A549 (cell line): ENCODE measurements at regions not wholly inside any gene's neighbourhood (a gene's known extent, or its start where the extent isn't known, plus 50 kb on each side); places are given as distances from the start of the nearest gene placed in this dataset.
A peak's percentile ranks its signal among the peaks of the same experiment; 100 is the strongest.

ENCODE experiments used
- ATAC-seq, 2 experiments: fragments of 200-7000 bp in 1 of 2; fragments of >200 bp in 1 of 2; cut with Nextera tagmentation in 1 of 2; cut with Tn5 transposase in 1 of 2; 3 replicates each; pipeline versions ENCODE4 v1.8.0 to v1.9.1; 2018 to 2020; ENCODE audit warnings: mild to moderate bottlenecking in 1 of 2, moderate library complexity in 1 of 2
- CTCF ChIA-PET: fragments of 300-600 bp; sonication (Branson Sonifier 250); formaldehyde crosslinking; extraction: SDS; loops from one replicate; lab custom pipeline; 2021; ENCODE audit warnings: antibody characterized with exemption, inconsistent platforms; lab: Yijun Ruan, JAX
- POLR2A ChIA-PET: fragments of 350-600 bp; formaldehyde crosslinking; extraction: SDS; loops from one replicate; lab custom pipeline; 2021; ENCODE audit warnings: antibody characterized with exemption, inconsistent platforms; lab: Yijun Ruan, JAX
- DNase-seq, 2 experiments: peaks; one replicate each; pipeline versions ENCODE4 v3.0.0 to v3.0.0-alpha.2; 2011 to 2016; ENCODE audit warnings: low read depth in 1 of 2, low spot score in 1 of 2
- FAIRE-seq: peaks from 2 replicates; lab custom pipeline; 2011; peaks lifted over from hg19 to GRCh38; lab: Jason Lieb, UNC
- H3K27ac ChIP-seq, 2 experiments: fragments of >200 bp; sonication (Bioruptor Twin); formaldehyde crosslinking; 3 replicates each; pipeline ENCODE4 v1.5.1; 2016 to 2017
- H3K4me1 ChIP-seq: fragments of >200 bp; sonication (Bioruptor Twin); formaldehyde crosslinking; 3 replicates; pipeline ENCODE4 v1.6.1; 2016
- H3K4me2 ChIP-seq: fragments of >200 bp; sonication (Bioruptor Twin); formaldehyde crosslinking; 3 replicates; pipeline ENCODE4 v1.6.1; 2016
- H3K4me3 ChIP-seq: fragments of >200 bp; sonication (Bioruptor Twin); formaldehyde crosslinking; 3 replicates; pipeline ENCODE4 v1.5.1; 2016
- H3K9me3 ChIP-seq: fragments of >200 bp; sonication (Bioruptor Twin); formaldehyde crosslinking; 3 replicates; pipeline ENCODE4 v1.6.1; 2016
- BCL3 ChIP-seq: fragments of >200 bp; sonication (Bioruptor Twin); formaldehyde crosslinking; IDR thresholded peaks from 3 replicates; pipeline ENCODE4 v1.6.1; 2016
- CBX2 ChIP-seq: fragments of 200-600 bp; sonication (generic); IDR thresholded peaks from 2 replicates; pipeline ENCODE4 v1.6.1; 2016; ENCODE audit warnings: low read depth, mild to moderate bottlenecking, borderline replicate concordance
- CEBPB ChIP-seq, 2 experiments: fragments of >200 bp in 1 of 2; sonication (Bioruptor Twin) in 1 of 2; formaldehyde crosslinking in 1 of 2; IDR thresholded peaks; 2 replicates each; pipeline ENCODE4 v1.6.1; 2012 to 2016
- CHD2 ChIP-seq: fragments of 150-350 bp; IDR thresholded peaks from 2 replicates; pipeline ENCODE4 v1.6.1; 2014; ENCODE audit warnings: low read length; ENCODE audit not compliant: partially characterized antibody
- E2F6 ChIP-seq: IDR thresholded peaks from 2 replicates; pipeline ENCODE4 v1.6.1; 2012; ENCODE audit warnings: low read depth, borderline replicate concordance
- EHMT2 ChIP-seq: fragments of 200-600 bp; sonication (generic); IDR thresholded peaks from 2 replicates; pipeline ENCODE4 v1.6.1; 2016; ENCODE audit warnings: antibody characterized with exemption, low read depth, mild to moderate bottlenecking, moderate library complexity
- ESRRA ChIP-seq: fragments of 150-350 bp; IDR thresholded peaks from 2 replicates; pipeline ENCODE4 v1.6.1; 2014; ENCODE audit warnings: mild to moderate bottlenecking, low read length, borderline replicate concordance
- FOXS1 ChIP-seq: fragments of 250-450 bp; sonication (Bioruptor Pico); IDR thresholded peaks from 2 replicates; pipeline ENCODE4 v1.5.0; 2020; ENCODE audit warnings: mild to moderate bottlenecking, moderate library complexity
- HMGXB4 ChIP-seq: fragments of 250-450 bp; sonication (Bioruptor Pico); IDR thresholded peaks from 2 replicates; pipeline ENCODE4 v1.5.0; 2021; ENCODE audit warnings: mild to moderate bottlenecking, moderate library complexity, borderline replicate concordance
- JUN ChIP-seq, 2 experiments: fragments of >200 bp; sonication (Bioruptor Twin); formaldehyde crosslinking; IDR thresholded peaks; 2 replicates in 1 of 2; 3 replicates in 1 of 2; pipeline ENCODE4 v1.6.1; 2016 to 2017
- KDM1A ChIP-seq: fragments of 200-600 bp; sonication (generic); IDR thresholded peaks from 2 replicates; pipeline ENCODE4 v1.6.1; 2016; ENCODE audit warnings: low read depth, mild to moderate bottlenecking
- KDM5A ChIP-seq: fragments of 200-600 bp; sonication (generic); IDR thresholded peaks from 2 replicates; pipeline ENCODE4 v1.6.1; 2016; ENCODE audit warnings: antibody characterized with exemption, mild to moderate bottlenecking
- MYC ChIP-seq: IDR thresholded peaks from 2 replicates; pipeline ENCODE4 v1.6.1; 2012; ENCODE audit warnings: mild to moderate bottlenecking, inconsistent platforms, low read length, improper control_type of control experiment, borderline replicate concordance
- NR3C1 ChIP-seq: fragments of >200 bp; sonication (Bioruptor Twin); formaldehyde crosslinking; IDR thresholded peaks from 3 replicates; pipeline ENCODE4 v1.6.1; 2017
- PHF8 ChIP-seq: fragments of 200-600 bp; sonication (generic); IDR thresholded peaks from 2 replicates; pipeline ENCODE4 v1.6.1; 2016; ENCODE audit warnings: low read depth, mild to moderate bottlenecking, antibody characterized with exemption, moderate library complexity, borderline replicate concordance
- RCOR1 ChIP-seq: fragments of 150-350 bp; IDR thresholded peaks from 2 replicates; pipeline ENCODE4 v1.6.1; 2014; ENCODE audit warnings: antibody characterized with exemption, low read length, low read depth
- RNF2 ChIP-seq: fragments of 200-600 bp; sonication (generic); IDR thresholded peaks from 2 replicates; pipeline ENCODE4 v1.6.1; 2016; ENCODE audit warnings: low read depth, mild to moderate bottlenecking, antibody characterized with exemption, moderate library complexity, borderline replicate concordance
- TFCP2L1 ChIP-seq: fragments of 250-450 bp; sonication (Bioruptor Pico); IDR thresholded peaks from 2 replicates; pipeline ENCODE4 v1.5.0; 2021; ENCODE audit warnings: mild to moderate bottlenecking
- TP53 ChIP-seq: fragments of 250-450 bp; sonication (Bioruptor Pico); IDR thresholded peaks from 2 replicates; pipeline ENCODE4 v1.5.0; 2021; ENCODE audit warnings: mild to moderate bottlenecking, moderate library complexity
- USF2 ChIP-seq: fragments of 450-650 bp; IDR thresholded peaks from 2 replicates; pipeline ENCODE4 v1.6.1; 2014; ENCODE audit warnings: antibody characterized with exemption
- WGBS: methylation state at CpG from one replicate; pipeline ENCODE4 v1.1.6; 2017; ENCODE audit errors: missing lambda C conversion rate; 5-methylcytosine and 5-hydroxymethylcytosine counted together

- no peak for ATAC-seq
- 0% methylated on average over 3 of the region's 3 CpGs for WGBS
- FAIRE-seq, result no peak
These were observed 652.7 kb upstream of the POM121L12 start for GRCh38 chr7:52382731-52383130.

GRCh38 chr7:52369922-52370321 lies 665.5 kb upstream of the POM121L12 start:
- Histone ChIP-seq H3K4me2 (no peak overlapping the region), H3K27ac (no peak overlapping the region), H3K4me3 (no peak overlapping the region), H3K9me3 (no peaks in the 10 kb centered on the region), H3K4me1 (no peaks in the 10 kb centered on the region)
- FAIRE-seq (no peak), ATAC-seq (no peak), DNase-seq (no peak)
- CTCF ChIA-PET, result no interaction called here
- 2% methylated on average over 4 of the region's 4 CpGs for WGBS
- TF ChIP-seq USF2 (0 out of 2 replicates have a peak, but pooled peaks have one; percentile 24), KDM5A (no peak), MYC (no peak), TFCP2L1 (CRISPR knock-in tag) (no peak), CEBPB (IDR thresholded peaks at IDR 0.05) (no peak), TP53 (CRISPR knock-in tag) (no peak)
- POLR2A ChIA-PET, result no interaction called here

More at GRCh38 chr7:52382731-52383130, 652.7 kb upstream of the POM121L12 start:
- Histone ChIP-seq H3K4me2 (no peak overlapping the region), H3K27ac (no peak overlapping the region), H3K4me1 (no peaks in the 10 kb centered on the region), H3K9me3 (no peaks in the 10 kb centered on the region; the same call in 2 of the 3 replicates), H3K4me3 (no peak overlapping the region)
- CTCF ChIA-PET, result no interaction called here
- POLR2A ChIA-PET, result no interaction called here
- no peak for TF ChIP-seq CHD2
- no peak for DNase-seq

- ChIA-PET CTCF (no interaction called here), POLR2A (no interaction called here)
- Histone ChIP-seq H3K4me1 (no peaks in the 10 kb centered on the region), H3K9me3 (no peaks in the 10 kb centered on the region), H3K4me3 (no peak overlapping the region), H3K4me2 (no peak overlapping the region), H3K27ac (no peak overlapping the region)
- DNase-seq (no peak), FAIRE-seq (no peak), ATAC-seq (no peak)
- TF ChIP-seq NR3C1, result no peak
- TF ChIP-seq ESRRA, result no peak
- TF ChIP-seq KDM1A, result no peak
- TF ChIP-seq BCL3, result no peak
- no peak for TF ChIP-seq TP53 (CRISPR knock-in tag)
- no peak for TF ChIP-seq E2F6
- TF ChIP-seq CBX2, result no peak
- no peak for TF ChIP-seq HMGXB4 (CRISPR knock-in tag)
- no peak for TF ChIP-seq JUN (IDR thresholded peaks at IDR 0.05)
- TF ChIP-seq PHF8, result no peak
- TF ChIP-seq EHMT2, result no peak
- TF ChIP-seq RNF2, result no peak
- TF ChIP-seq CHD2, result no peak
- no peak for TF ChIP-seq RCOR1
- TF ChIP-seq USF2, result no peak
- no peak for TF ChIP-seq FOXS1 (CRISPR knock-in tag)
These were observed 670.1 kb upstream of the POM121L12 start for GRCh38 chr7:52365349-52365748.
